ENCODE measurements at regions not wholly inside any gene's neighbourhood (a gene's known extent, or its start where the extent isn't known, plus 50 kb on each side); places are given as distances from the start of the nearest gene placed in this dataset.
"Not testable (repeated sequence)": the region's sequence is repeated elsewhere in the genome, so short reads cannot be mapped to it uniquely, and the experiment has no call there.

DNA sequence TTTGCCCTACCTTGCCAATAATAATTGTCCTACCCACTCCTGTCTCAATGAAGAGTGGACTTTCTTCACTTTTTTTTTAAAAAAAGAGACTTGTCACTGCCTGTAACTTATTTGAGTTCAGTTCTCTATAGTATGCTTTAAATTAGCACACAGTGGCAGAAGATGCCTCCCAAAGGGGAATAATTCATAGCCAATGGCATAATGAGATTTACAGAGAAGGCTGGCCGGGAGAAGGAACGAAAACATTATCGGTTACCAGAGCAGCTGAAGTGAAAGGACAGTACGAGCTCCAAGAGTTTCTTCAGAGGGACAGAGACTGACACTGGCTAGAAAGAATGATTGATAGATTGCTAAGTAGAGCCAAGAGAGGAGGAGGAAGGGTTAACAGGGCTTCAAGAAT is 356.3 kb downstream of the EMP1 start:
- DNase-seq = no peak

DNA sequence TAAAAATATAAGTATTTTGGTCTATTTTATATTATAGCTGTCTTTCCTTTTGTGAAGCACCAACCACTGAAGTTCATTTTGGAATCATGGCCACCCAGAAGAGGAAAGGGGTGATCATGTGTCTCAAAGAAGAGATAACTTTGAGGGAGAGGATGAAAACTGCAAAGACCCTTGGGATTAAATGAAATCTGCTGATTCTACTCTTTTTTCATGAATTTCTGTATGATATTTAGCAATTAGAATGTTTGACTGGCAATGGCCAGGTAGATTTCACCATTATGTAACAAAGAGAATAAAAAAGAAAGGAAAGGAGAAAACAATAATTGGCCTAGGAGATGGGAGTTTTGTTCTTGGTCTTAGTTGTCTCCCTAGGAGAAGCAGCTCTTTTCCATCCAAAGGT is 350.8 kb downstream of the EMP1 start:
- no peak for DNase-seq

DNA sequence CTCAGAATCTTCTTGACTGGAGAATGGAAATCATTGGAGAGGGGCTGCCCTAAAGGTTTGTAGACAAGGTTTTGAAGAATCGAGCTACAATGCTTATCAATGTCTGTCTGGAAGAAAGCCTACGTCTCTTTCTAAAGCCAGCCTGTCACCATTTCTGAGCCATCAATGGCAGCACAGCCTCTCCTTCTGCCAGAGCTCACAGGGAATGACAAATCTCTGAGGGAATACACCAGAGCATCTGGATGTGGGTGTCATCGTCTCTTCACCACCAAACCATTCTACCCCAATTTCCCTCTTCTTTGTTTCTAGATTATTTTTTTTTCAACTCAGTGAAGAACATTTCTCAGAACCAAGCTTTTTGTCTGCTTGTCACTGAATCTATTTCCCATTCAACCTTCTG is 349.7 kb downstream of the EMP1 start:
- DNase-seq = no peak

DNA sequence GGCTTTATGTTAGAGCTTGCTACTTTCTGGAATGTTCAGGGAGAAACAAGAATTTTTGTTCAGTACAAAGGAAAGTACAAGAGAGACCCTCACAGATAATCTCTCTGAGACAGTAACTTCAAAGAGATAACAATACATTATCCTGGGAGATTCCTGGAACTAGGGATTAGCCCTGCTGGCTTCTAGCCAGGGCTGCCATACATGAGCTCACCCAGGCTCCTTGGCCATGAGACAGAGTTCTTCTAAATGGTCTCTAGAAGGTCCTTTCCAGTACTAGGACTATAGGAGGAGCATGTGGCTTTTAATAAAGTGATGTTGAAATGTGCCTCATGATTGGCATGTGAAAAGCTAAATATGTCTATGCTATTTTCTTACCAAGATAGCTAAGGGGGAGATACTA is 342.5 kb downstream of the EMP1 start:
- no peak for DNase-seq

DNA sequence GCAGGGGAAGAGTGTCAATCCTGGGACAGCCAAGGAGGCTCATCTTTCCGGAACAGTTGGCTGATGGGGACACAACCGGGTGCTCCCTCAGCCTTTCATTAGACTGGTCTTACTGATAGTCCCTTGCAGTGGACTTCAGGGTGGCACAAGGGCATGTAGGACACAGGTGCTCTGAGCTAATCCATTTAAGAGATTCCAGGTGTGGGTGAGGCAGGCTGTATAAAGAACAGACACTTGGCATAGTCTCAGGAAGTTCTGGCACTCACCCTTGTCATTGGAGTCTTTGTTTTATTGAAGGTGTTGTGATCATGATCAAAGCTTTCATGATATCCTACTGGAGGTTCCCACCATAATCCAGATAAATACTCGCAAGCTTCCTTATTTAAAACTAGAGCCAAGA is 341.6 kb downstream of the EMP1 start:
- no peak for DNase-seq

DNA sequence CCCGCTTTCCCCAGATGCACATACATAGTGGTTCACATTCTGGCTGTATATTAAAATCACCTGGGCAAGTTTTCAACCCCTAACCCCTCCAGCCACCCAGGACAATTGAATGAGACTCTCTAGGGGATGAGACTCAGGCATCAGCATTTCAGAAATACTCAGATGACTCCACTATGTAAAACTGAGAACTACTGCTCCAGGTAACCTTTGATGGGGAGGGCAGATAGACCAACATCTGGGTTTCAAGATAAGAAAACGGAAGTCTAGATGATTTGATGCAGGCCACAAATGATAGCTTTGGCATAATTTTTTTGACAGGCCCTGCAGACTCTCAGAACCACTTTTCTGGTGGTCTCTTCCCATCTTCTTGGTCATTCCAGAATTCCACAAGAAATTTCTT is 341.1 kb downstream of the EMP1 start:
- no peak for DNase-seq

DNA sequence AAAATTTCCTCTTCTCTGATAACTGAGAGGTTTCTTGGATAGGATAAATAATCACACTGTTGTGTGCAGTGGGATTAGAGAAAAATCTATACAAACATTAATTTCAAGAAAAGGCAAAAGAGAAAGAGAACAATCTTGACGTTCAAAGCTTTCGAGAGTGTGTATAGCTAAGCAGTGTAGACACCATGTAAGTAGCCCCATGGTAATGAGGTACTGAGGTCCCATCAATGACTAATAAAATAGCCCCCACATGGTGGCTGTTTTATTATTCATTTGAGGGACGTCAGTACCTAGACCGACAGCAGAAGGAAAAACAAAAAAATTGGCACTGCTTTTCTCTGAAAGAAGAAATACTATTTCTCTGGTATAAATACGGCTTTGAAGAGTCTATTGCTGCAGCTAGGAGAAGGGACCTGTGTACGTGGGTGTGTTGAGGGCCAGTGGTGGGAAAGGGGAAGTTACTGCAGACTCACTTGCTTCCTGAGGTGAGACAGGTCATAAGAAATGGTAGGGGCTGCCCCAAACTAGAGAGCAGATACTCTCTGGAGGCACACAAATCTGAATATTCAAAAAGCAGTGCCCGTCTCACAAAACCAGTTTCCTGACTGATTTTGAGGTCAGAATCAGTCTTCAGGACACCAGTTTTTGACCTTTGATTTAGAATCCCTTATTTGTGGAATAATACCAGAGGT is 339.8 kb downstream of the EMP1 start:
- DNase-seq = peak in 1 of 2 experiments; percentile 8

DNA sequence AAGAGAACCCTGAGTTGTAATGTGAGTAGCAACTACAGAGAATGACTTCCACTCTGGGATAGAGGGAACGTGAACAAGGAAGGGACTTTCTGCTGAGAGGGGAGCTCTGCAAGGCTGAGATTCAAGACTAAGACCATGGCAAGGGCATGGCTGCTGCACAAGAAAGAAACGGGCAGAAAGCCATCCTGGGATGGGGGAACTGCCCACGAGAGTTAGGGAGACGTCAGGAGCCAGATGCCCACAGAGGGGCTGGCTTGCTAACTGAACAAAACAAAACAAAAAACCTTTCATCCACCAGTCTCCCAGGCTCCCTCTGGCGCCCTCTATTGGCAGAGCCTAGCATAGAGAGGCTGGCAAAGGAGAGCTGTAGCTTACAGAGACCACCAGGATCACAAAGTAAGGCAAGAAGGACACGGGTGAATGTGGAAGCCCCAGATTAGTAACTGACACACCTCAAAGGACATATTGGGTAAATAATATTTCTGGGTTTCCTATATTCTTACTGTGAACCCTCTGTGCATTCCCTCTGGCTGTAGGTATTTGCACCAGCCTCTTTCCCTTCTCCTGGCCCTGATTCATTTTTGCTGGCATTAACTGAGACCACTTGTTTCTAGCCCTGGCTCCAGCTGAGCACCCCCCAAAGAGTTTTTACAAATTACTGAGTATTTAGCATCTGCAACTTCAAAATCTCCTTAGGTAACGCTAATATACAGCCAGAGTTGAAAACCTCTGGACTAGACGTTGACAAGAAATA is 338.3 kb downstream of the EMP1 start:
- DNase-seq = peak; percentile 0 to 26

DNA sequence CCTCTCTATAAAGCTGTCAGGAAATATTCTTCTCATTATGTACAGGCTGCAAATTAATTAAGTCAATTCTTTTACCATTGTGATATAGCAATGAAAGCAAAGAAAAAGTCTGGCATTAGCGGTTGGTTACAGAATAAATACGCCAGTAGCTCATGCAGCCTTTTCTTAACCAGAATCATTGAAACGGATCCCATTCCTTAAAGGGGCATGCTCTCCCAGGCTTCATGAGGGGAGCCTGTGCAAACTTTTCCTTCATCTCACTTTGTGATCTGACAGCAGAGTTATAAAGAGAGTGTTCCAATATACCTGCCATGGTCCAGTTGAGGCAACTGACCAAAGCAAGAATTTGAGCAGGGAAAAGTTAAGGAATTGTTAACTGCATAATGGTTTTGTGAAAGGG is 337.7 kb downstream of the EMP1 start:
- DNase-seq = no peak

DNA sequence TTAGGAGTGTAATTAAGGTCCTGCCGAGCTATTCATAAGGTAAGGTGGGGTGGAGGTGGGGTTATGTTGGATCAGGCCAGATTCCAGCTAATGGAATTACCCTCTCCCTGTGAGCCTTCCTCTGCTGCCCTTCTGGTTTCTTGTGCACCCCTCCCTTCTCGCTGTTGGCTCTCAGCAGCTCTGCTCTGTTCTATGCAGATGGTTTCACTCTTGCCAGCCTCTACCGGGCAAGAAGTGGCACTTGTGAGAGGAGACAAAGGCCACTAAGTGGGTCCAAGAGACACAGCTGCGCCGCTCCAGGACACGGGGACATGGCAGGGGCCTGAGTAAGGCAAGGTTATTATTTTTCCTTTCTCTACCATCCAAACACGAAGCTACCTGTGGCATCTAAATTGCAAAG is 334.4 kb downstream of the EMP1 start:
- DNase-seq = no peak

DNA sequence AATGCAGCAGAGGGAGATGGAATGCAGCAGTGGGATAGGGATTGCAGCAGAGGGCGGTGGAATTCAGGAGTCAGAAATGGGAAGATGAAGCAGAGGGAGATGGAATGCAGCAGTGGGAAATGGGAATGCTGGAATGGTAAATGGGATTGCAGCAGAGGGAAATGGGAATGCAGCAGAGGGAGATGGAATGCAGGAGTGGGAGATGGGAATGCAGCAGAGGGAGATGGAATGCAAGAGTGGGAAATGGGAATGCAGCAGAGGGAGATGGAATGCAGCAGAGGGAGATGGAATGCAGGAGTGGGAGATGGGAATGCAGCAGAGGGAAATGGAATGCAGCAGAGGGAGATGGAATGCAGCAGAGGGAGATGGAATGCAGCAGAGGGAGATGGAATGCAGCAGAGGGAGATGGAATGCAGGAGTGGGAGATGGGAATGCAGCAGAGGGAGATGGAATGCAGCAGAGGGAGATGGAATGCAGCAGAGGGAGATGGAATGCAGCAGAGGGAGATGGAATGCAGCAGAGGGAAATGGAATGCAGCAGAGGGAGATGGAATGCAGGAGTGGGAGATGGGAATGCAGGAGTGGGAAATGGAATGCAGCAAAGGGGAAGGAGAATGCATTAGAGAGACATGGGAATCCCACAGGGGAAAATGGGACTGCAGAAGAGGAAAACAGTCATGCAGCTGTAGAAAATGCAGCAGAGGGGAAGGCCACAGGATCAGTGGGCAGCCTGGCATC is 329.8 kb downstream of the EMP1 start:
- not testable (repeated sequence) for DNase-seq

DNA sequence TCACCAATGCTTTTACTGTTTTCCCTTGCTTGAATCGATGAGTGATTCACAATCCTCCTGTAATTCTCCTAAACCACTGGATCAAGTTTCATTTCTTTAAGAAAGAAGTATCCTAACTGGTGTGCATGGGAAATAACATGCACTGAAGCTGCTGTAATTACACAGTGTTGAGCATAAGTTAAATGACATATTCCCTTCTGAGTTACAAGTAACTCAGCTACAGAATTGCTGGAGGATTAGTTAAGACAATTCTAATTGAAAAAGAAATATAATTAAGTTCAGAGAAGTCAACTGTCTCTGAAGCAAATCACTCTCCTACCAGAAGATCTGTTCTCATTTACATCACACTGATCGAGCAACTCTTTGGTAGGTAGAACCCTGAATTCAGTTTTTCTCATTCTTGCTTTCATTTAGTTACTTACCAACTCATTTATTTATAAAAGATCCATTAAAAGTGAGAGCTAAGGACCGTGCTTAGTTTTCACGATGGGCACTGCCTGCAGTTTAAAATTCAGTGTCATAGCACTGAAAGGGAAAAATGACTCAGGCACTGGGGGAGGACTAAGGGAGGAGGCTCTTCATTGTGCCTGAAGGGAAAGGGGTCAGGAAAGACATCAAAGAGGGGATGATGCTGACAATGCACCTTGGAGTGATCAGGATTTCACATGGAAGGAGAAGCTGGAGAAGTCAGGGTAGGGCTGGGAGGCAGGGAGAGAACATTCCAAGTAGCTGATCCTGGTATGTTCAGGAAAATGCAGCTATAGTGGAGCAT is 327.2 kb downstream of the EMP1 start:
- no peak for DNase-seq

DNA sequence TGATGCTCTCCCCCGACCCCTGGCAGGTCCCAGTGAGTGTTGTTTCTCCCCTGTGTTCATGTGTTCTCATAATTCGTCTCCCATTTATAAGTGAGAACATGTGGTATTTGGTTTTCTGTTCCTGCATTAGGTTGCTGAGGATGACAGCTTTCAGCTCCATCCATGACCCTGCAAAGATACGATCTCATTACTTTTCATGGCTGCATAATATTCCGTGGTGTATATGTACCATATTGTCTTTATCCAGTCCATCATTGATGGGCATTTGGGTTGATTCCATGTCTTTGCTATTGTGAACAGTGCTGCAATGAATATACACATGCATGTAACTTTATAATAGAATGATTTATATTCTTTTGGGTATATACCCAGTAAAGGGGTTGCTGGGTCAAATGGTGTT is 321.5 kb downstream of the EMP1 start:
- not testable (repeated sequence) for DNase-seq

DNA sequence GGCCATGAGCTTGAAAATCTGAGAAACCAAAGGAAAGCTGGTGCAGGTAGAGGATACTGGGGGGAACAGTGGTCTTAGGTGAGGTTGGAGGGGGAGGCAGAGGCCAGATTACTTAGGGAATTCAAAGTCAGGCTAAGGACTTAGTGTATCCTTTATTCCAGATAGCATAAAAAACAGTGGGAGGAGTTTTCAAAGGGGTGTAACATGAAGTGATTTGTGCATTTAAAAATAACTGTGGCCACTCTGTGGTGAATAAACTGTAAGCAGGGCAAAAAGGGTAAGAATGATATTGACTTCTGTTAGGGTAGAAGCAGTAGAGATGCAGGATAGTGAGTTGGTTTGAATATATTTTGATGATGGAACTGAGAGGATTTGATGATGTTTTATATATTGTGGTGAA is 313.2 kb downstream of the EMP1 start:
- DNase-seq = no peak

DNA sequence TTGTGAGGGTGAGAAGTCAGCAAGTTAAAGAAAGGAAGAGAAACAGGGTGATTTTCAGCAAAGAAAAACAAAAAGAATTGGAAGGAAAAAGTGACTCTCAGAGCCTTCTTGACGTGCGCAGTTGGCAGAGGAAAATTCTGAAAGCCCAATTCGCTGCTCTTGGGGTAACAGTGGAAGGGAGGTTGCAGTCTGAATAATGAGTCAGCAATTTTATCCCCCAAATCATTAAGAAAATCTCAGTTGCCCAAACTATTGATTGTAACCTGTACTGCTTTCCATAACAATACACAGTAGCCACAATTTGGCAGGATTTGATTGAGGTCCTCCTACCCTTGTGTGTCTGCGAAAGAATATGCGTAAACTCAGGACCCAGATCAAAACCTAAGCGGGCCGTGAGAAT is 309.1 kb downstream of the EMP1 start:
- no peak for DNase-seq

DNA sequence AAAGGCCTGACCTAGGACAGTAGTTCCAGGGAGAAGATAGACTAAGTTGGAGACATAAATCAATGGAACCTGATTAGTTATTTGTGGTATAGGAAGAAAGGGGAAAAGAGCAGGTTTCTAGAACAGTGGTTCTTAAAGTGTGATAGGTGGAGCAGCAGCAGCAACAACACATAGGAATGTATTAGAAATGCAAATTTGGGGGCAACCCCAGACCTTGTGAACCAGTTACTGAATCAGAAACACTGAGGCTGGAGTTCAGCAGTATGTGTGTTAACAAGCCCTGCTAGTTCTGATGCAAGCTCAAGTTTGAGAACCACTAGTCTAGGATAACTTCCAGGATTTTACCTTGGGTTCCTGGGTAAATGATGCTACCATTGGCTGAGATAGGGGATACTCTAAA is 308.7 kb downstream of the EMP1 start:
- no peak for DNase-seq

DNA sequence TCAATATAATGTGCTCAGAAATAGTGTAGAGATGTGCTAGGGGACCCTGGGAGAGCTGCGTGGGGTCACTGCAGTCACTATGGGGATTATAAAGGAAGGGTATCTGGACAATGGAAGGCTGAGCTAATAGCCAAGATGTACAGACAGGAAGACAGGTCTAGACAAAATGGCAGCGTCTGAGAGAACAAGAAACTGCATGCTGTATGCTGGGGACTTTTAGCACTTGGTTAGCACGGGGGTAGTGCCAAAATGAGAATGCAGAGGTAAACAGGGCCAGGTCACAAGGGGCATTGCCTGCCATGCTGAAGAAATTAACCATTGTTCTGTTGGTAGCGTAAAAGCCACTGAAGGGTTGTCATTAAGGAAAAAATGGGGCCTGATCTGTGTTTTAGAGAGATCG is 308.2 kb downstream of the EMP1 start:
- no peak for DNase-seq

DNA sequence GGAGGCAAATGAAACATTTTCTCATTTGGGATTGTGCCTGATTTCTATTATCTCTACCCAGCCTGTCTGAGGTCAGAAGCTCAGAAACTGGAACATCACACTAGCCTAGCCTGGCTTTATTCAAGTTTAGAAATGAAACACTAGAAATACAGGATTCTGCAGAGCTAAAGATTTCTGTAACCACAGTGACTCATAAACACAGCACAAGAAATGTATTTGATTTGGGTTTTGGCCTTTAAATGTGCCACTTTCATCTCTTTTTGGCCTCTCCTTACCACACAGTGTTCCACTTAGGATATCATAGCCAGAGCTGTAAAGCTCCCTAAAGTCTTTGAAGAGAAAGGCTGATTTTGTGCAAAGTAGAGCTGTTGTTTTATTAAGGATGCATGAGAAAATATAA is 307.5 kb downstream of the EMP1 start:
- DNase-seq = no peak

DNA sequence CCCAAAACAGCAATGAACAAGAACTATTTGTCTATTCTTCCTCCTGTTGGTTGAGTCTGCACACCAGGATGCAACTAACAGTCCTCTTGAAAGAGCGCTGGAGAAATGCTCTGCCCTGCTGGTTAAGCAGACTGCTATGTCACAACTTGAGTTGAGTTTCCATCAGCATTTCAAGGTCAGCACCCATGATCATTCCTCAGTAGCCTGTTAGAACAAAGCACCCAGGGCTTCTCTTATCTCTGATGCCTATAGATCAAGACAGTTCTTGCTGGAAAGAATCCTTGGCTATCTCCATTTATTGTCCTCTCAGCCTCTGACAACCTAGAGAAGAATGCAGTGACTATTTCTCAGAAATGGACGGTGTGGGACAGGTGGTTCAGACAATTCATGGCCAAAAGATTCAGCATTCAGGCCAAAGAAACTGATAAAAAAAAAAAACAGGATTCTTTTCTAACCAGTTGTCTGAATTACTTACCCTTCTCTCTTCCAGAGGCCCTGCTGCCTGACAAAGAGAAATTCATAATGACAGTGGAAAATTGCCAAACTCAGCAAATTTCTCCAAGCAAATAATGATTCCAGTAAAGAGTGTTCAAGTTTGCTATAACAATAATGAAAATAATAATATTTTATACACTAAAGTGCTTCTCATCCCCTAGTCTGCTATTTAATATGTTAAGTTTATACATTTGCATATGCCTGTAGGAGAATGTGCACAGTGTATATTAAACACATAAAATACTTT is 306.7 kb downstream of the EMP1 start:
- DNase-seq = no peak

DNA sequence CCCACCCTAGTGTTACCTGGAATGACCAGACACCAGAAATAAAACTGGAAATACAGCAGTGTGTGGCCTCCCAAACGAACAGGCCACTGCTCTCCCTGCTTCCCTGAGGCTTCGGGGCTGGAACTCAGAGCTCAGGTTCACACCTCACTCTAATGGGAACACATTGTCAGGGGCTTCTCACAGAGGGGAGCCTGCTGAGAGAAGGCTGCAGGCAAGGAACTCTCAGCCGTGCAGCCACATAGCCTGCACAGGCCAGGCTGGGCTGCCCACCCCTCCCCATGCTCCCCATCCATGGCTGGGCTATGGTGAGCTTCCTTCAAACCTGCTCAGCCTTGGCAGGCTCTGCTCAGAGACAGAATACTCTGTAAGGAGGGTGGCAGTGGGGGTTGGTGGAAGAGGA is 302.5 kb downstream of the EMP1 start:
- DNase-seq = no peak

DNA sequence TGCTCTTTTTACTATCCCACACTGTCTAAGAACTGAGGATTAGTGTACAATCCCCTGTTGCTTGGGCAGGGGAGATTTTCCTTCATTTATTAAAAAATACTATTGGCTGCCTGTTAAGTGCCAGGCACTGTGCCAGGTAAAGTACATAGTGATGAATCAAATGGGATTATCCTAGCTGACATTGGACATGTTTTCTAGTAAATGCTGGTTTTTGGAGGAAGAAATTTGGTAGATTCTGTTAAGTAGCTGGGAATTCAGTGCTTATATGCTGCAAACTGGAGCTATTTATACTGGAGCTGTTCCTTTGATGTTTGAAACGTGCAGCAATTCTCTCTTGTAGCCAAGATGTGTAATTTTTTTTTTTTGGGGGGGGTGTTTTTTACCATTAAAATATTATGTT is 299.6 kb downstream of the EMP1 start:
- DNase-seq = no peak

DNA sequence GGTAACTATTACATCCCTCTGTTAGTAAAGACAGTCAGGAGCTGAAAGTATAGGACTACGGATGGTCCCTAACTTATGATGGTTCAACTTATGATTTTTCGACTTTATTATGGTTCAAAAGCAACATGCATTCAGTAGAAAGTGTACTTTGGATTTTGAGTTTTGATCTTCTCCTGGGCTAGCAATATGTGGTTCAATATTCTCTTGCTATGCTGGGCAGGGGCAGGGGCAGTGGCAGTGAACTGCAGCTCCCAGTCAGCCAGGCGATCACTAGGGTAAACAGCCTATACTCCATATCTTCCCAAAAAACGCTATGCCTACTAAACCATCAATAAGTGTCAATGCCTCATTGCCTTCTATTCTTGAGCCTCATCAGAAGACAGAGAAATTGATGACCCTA is 292.7 kb downstream of the EMP1 start:
- no peak for DNase-seq

DNA sequence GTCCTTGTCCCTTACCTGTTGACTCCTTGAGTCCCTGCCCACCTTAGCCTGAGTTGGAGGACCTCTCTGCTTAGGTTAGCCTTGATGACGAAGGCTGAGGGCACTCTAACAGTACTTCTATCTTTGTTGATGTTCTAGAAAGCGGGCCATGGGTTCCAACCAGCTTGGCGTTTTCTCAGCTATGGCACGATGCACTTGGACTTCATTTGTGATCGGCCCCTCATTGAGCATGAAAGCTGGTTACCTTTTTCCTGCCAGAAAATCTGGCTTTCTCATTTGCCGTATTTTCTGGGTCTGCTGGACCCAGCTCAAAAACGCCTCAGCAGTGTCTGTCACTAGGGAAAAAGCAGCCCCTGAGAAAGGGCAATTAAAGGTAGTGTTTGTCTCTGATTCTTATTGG is 290.8 kb downstream of the EMP1 start:
- DNase-seq = no peak

Data from Kasumi-1 (cell line).